HepG2 (cell line): ENCODE measurements at regions not wholly inside any gene's neighbourhood (a gene's known extent, or its start where the extent isn't known, plus 50 kb on each side); places are given as distances from the start of the nearest gene placed in this dataset.

Source experiments
- ATAC-seq: fragments of 200-7000 bp; cut with Tn5 transposase; 3 replicates; pipeline ENCODE4 v1.9.1; 2020; ENCODE audit warnings: mild to moderate bottlenecking, moderate library complexity
- BruUV-seq: library from RNA; stranded (reverse); fragments of 400-500 nt; replicated peaks from 2 replicates; lab custom pipeline; 2021; lab: Mats Ljungman, UMichigan
- CTCF ChIA-PET: fragments of 300-600 bp; formaldehyde crosslinking; extraction: SDS; loops from one replicate; lab custom pipeline; 2021; ENCODE audit warnings: low total read pairs, inconsistent platforms, low intra/inter-chr PET ratio; lab: Yijun Ruan, JAX
- POLR2A ChIA-PET: fragments of 350-600 bp; sonication (Branson Sonifier 250); formaldehyde crosslinking; loops from one replicate; lab custom pipeline; 2020; ENCODE audit warnings: antibody characterized with exemption, inconsistent platforms; lab: Yijun Ruan, JAX
- DNase-seq: peaks from one replicate; pipeline ENCODE4 v3.0.0-alpha.2; 2015; ENCODE audit warnings: low spot score
- FAIRE-seq: peaks from 3 replicates; lab custom pipeline; 2011; peaks lifted over from hg19 to GRCh38; lab: Jason Lieb, UNC
- H2AFZ ChIP-seq: one replicate; pipeline ENCODE4 v1.6.1; 2011; ENCODE audit warnings: low read length, inconsistent platforms
- H3K27ac ChIP-seq: fragments of 300-600 bp; 3 replicates; pipeline ENCODE4 v1.8.0; 2011; ENCODE audit warnings: mixed run types, mild to moderate bottlenecking, mixed read lengths, low read length, inconsistent platforms; ENCODE audit not compliant: insufficient read depth; ENCODE audit errors: extremely low read length
- H3K27me3 ChIP-seq, 2 experiments: fragments of 200-600 bp in 1 of 2; 2 replicates in 1 of 2; 3 replicates in 1 of 2; pipeline versions ENCODE4 v1.6.0 to v1.8.0; 2011; ENCODE audit warnings: low read length in 2 of 2, mild to moderate bottlenecking in 2 of 2, moderate library complexity in 2 of 2, inconsistent platforms in 1 of 2; ENCODE audit not compliant: insufficient read depth in 2 of 2, control insufficient read depth in 1 of 2
- H3K36me3 ChIP-seq, 2 experiments: fragments of 200-600 bp in 1 of 2; replicated peaks in 1 of 2; 2 replicates in 1 of 2; 3 replicates in 1 of 2; pipeline versions ENCODE4 v1.5.1 to v1.8.0; 2011; ENCODE audit warnings: low read length in 2 of 2, inconsistent platforms in 1 of 2; ENCODE audit not compliant: insufficient read depth in 2 of 2, control insufficient read depth in 1 of 2
- H3K4me1 ChIP-seq: 2 replicates; pipeline ENCODE4 v1.5.1; 2012; ENCODE audit warnings: low read length, inconsistent platforms; ENCODE audit not compliant: insufficient read depth
- H3K4me2 ChIP-seq: 2 replicates; pipeline ENCODE4 v1.6.0; 2011; ENCODE audit warnings: low read depth, low read length, inconsistent platforms
- H3K4me3 ChIP-seq, 3 experiments: fragments of 200-600 bp in 1 of 3; sonication (generic), shearing (Covaris generic) in 1 of 3; replicated peaks in 1 of 3; 2 replicates each; pipeline ENCODE4 v1.5.1; 2011 to 2016; ENCODE audit warnings: low read length in 3 of 3, inconsistent platforms in 2 of 3, low read depth in 2 of 3, mild to moderate bottlenecking in 2 of 3, control low read depth in 1 of 3, mixed read lengths in 1 of 3; ENCODE audit not compliant: insufficient read depth in 1 of 3
- H3K79me2 ChIP-seq: one replicate; pipeline ENCODE4 v1.6.1; 2011; ENCODE audit warnings: low read length, inconsistent platforms; ENCODE audit not compliant: insufficient read depth
- H3K9ac ChIP-seq: 2 replicates; pipeline ENCODE4 v1.6.0; 2011; ENCODE audit warnings: mild to moderate bottlenecking, low read depth, low read length, inconsistent platforms; ENCODE audit not compliant: insufficient read depth
- H3K9me3 ChIP-seq: 2 replicates; pipeline ENCODE4 v1.5.1; 2012; ENCODE audit warnings: mild to moderate bottlenecking, low read length
- H4K20me1 ChIP-seq: 2 replicates; pipeline ENCODE4 v1.6.0; 2011; ENCODE audit warnings: inconsistent platforms, mild to moderate bottlenecking, low read length, moderate library complexity; ENCODE audit not compliant: insufficient read depth
- ERF ChIP-seq: IDR thresholded peaks from 2 replicates; pipeline ENCODE4 v1.6.1; 2018; ENCODE audit warnings: missing biosample characterization, missing genetic modification reagents
- MED1 ChIP-seq: sonication (generic); formaldehyde crosslinking; IDR thresholded peaks from 2 replicates; pipeline ENCODE4 v1.4.0; 2020; ENCODE audit warnings: missing genetic modification reagents
- NR2F1 ChIP-seq, 2 experiments: fragments of 450-650 bp in 1 of 2; formaldehyde crosslinking in 1 of 2; IDR thresholded peaks; 2 replicates each; pipeline versions ENCODE4 v1.5.0 to v1.6.1; 2016 to 2020; ENCODE audit warnings: mild to moderate bottlenecking in 1 of 2, missing compliant biosample characterization in 1 of 2, missing genetic modification reagents in 1 of 2, moderate library complexity in 1 of 2
- RFX3 ChIP-seq: IDR thresholded peaks from 2 replicates; pipeline ENCODE4 v1.6.1; 2016; ENCODE audit warnings: missing biosample characterization, missing genetic modification reagents
- THAP11 ChIP-seq: IDR thresholded peaks from 2 replicates; pipeline ENCODE4 v1.6.1; 2016; ENCODE audit warnings: missing biosample characterization, missing genetic modification reagents
- ZNF280D ChIP-seq: sonication (generic); formaldehyde crosslinking; IDR thresholded peaks from 2 replicates; pipeline ENCODE4 v1.5.1; 2020; ENCODE audit warnings: mild to moderate bottlenecking, missing genetic modification reagents
- ZNF354B ChIP-seq: sonication (generic); formaldehyde crosslinking; IDR thresholded peaks from 2 replicates; pipeline ENCODE4 v1.8.0; 2022; ENCODE audit warnings: mild to moderate bottlenecking, missing genetic modification reagents
- ZNF570 ChIP-seq: sonication (generic); formaldehyde crosslinking; IDR thresholded peaks from 2 replicates; pipeline ENCODE4 v1.4.0; 2020; ENCODE audit warnings: mild to moderate bottlenecking, missing genetic modification reagents, borderline replicate concordance
- ZNF724P ChIP-seq: sonication (generic); formaldehyde crosslinking; IDR thresholded peaks from 2 replicates; pipeline ENCODE4 v1.8.0; 2022; ENCODE audit warnings: missing genetic modification reagents, borderline replicate concordance
- ZNF841 ChIP-seq: sonication (generic); formaldehyde crosslinking; IDR thresholded peaks from 2 replicates; pipeline ENCODE4 v1.8.1; 2023; ENCODE audit warnings: missing genetic modification reagents, borderline replicate concordance
- WGBS: methylation state at CpG from one replicate; pipeline ENCODE4 v1.1.6; 2017; ENCODE audit warnings: low lambda C conversion rate; 5-methylcytosine and 5-hydroxymethylcytosine counted together
- in situ Hi-C: cut with HindIII; loops from 2 replicates; pipeline ENCODE4 v1.10.0; 2017; ENCODE audit warnings: low pct_unique_long_range_greater_than_20kb; ENCODE audit not compliant: extremely low pct_ligation_motif_present
- intact Hi-C: fragments of 100-400 bp; cut with micrococcal nuclease; formaldehyde crosslinking; loops from one replicate; pipeline ENCODE4 v1.10.0; 2022; ENCODE audit not compliant: unreplicated experiment
- TF ChIP-seq, protein P1 (sequence below): sonication (generic); formaldehyde crosslinking; conservative IDR thresholded peaks from 2 replicates; pipeline ENCODE4 v1.8.0; 2022; ENCODE audit warnings: mild to moderate bottlenecking, moderate library complexity, missing genetic modification reagents
- TF ChIP-seq, protein P2 (sequence below): sonication (generic); formaldehyde crosslinking; IDR thresholded peaks from 2 replicates; pipeline ENCODE4 v1.4.0; 2020; ENCODE audit warnings: mild to moderate bottlenecking, missing genetic modification reagents

GRCh38 chr7:130965515-130965914 lies 231.5 kb upstream of the KLF14 start:
- no peaks in the 10 kb centered on the region for H3K4me1 ChIP-seq
- TF ChIP-seq ZNF280D (CRISPR knock-in tag) = no peak
- H3K27ac ChIP-seq = no peak overlapping the region
- POLR2A ChIA-PET = no interaction called here
- no peak overlapping the region for H3K9ac ChIP-seq
- FAIRE-seq = no peak
- no peaks in the 10 kb centered on the region for H3K9me3 ChIP-seq
- H3K4me3 ChIP-seq = no peak overlapping the region
- no peak overlapping the region for H3K4me2 ChIP-seq
- in situ Hi-C loops = no loop called here
- BruUV-seq = no TSS peak
- ATAC-seq = no peak
- no peaks in the 10 kb centered on the region for H3K27me3 ChIP-seq
- intact Hi-C loops = no loop called here
- no peak for DNase-seq
- CTCF ChIA-PET = no interaction called here
- no peak overlapping the region for H2AFZ ChIP-seq
- peaks cover 3 to 26% of the 10 kb centered on the region in 2 experiments for H3K36me3 ChIP-seq
- H3K79me2 ChIP-seq = peaks cover 2% of the 10 kb centered on the region
- H4K20me1 ChIP-seq = no peaks in the 10 kb centered on the region

DNA sequence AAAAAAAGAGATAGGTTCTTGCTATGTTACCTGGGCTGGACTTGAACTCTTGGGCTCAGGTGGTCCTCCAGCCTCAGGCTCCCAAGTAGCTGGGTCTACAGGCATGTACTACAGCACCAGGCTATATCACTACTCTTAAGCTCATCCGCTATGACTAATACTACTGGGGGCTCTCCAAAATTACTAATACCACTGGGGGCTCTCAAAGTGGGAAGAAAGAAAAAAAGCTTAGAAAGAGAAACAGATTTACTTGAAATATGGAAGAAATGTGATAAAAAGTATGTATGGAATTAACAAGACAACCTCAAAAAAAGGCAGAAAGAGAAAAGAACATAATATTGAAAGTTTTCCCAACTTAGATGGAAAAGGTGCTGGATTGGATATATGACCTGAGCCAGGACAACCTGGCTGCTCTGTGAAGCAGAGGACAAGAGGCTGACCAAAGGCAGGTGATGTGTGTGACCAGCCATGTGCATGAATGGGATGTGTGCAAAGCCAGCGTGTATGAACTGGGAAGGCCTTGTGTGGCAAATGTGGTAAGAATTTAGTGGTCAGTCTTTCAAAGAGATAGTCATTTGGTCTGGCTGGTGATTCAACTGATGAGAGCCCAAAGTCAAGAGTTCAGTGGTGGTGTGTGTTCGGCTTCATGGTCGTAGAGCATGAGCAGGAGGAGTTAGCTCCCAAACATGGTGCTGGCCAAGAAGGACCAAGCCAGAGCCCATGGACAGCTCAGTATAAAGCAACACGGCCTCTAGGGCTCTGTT lies 232.4 kb upstream of the KLF14 start:
- in situ Hi-C loops = no loop called here
- no peak for DNase-seq
- Histone ChIP-seq H2AFZ (no peak overlapping the region), H3K27ac (no peak overlapping the region), H3K4me3 (no peak overlapping the region), H4K20me1 (no peaks in the 10 kb centered on the region), H3K9ac (no peak overlapping the region), H3K4me1 (no peaks in the 10 kb centered on the region), H3K9me3 (no peaks in the 10 kb centered on the region), H3K27me3 (no peaks in the 10 kb centered on the region), H3K4me2 (no peak overlapping the region)
- WGBS = 92% methylated on average over 5 of the region's 5 CpGs
- intact Hi-C loops = no loop called here
- ChIA-PET POLR2A (no interaction called here), CTCF (no interaction called here)
- FAIRE-seq = no peak
- BruUV-seq = no TSS peak
- TF ChIP-seq MED1 = no peak
- TF ChIP-seq ZNF841 (CRISPR knock-in tag) = no peak
- TF ChIP-seq ZNF354B (CRISPR knock-in tag) = no peak
- TF ChIP-seq ZNF570 (CRISPR knock-in tag) = no peak
- TF ChIP-seq ZNF724P (CRISPR knock-in tag) = no peak
- no peak for TF ChIP-seq RFX3
- no peak for TF ChIP-seq NR2F1 (CRISPR knock-in tag; IDR thresholded peaks at IDR 0.05)
- TF ChIP-seq, protein P1, sequence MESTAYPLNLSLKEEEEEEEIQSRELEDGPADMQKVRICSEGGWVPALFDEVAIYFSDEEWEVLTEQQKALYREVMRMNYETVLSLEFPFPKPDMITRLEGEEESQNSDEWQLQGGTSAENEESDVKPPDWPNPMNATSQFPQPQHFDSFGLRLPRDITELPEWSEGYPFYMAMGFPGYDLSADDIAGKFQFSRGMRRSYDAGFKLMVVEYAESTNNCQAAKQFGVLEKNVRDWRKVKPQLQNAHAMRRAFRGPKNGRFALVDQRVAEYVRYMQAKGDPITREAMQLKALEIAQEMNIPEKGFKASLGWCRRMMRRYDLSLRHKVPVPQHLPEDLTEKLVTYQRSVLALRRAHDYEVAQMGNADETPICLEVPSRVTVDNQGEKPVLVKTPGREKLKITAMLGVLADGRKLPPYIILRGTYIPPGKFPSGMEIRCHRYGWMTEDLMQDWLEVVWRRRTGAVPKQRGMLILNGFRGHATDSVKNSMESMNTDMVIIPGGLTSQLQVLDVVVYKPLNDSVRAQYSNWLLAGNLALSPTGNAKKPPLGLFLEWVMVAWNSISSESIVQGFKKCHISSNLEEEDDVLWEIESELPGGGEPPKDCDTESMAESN (CRISPR knock-in tag) = no peak
- no peak for TF ChIP-seq ERF (CRISPR knock-in tag)
- TF ChIP-seq THAP11 (CRISPR knock-in tag) = no peak
- TF ChIP-seq, protein P2, sequence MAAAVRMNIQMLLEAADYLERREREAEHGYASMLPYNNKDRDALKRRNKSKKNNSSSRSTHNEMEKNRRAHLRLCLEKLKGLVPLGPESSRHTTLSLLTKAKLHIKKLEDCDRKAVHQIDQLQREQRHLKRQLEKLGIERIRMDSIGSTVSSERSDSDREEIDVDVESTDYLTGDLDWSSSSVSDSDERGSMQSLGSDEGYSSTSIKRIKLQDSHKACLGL (CRISPR knock-in tag) = no peak
- TF ChIP-seq, all 625 proteins: peak for 0
- peaks cover 4 to 22% of the 10 kb centered on the region in 2 experiments for H3K36me3 ChIP-seq
- no peak for ATAC-seq
- peaks cover 2% of the 10 kb centered on the region for H3K79me2 ChIP-seq
